Activated naive CD4-positive, alpha-beta T cell treated with anti-CD3 and anti-CD28 coated beads for 36 hours (primary cell): ENCODE measurements at regions not wholly inside any gene's neighbourhood (a gene's known extent, or its start where the extent isn't known, plus 50 kb on each side); places are given as distances from the start of the nearest gene placed in this dataset.

Experiments
- CTCF ChIA-PET: fragments of 350-600 bp; sonication (Branson Sonifier 250); formaldehyde crosslinking; loops from one replicate; lab custom pipeline; 2021; ENCODE audit warnings: antibody characterized with exemption; lab: Charles Lee
- DNase-seq: peaks from one replicate; pipeline ENCODE4 v3.0.0-alpha.2; 2020
- H3K27ac Mint-ChIP-seq: one replicate; pipeline ENCODE4 v1.8.0; 2021; ENCODE audit warnings: mild to moderate bottlenecking, mixed read lengths
- H3K27me3 Mint-ChIP-seq: one replicate; pipeline ENCODE4 v1.8.0; 2021; ENCODE audit warnings: low read depth, mixed read lengths
- H3K36me3 Mint-ChIP-seq: one replicate; pipeline ENCODE4 v1.8.0; 2021; ENCODE audit warnings: low read depth, mixed read lengths
- H3K4me1 Mint-ChIP-seq: one replicate; pipeline ENCODE4 v1.8.0; 2021; ENCODE audit warnings: low read depth, mixed read lengths
- H3K4me3 Mint-ChIP-seq: one replicate; pipeline ENCODE4 v1.8.0; 2021; ENCODE audit warnings: mild to moderate bottlenecking, moderate library complexity, mixed read lengths
- H3K9me3 Mint-ChIP-seq: one replicate; pipeline ENCODE4 v1.8.0; 2021; ENCODE audit warnings: mixed read lengths
- intact Hi-C: fragments of 100-400 bp; cut with micrococcal nuclease; formaldehyde crosslinking; loops from one replicate; pipeline ENCODE4 v1.15.1; 2023

DNA sequence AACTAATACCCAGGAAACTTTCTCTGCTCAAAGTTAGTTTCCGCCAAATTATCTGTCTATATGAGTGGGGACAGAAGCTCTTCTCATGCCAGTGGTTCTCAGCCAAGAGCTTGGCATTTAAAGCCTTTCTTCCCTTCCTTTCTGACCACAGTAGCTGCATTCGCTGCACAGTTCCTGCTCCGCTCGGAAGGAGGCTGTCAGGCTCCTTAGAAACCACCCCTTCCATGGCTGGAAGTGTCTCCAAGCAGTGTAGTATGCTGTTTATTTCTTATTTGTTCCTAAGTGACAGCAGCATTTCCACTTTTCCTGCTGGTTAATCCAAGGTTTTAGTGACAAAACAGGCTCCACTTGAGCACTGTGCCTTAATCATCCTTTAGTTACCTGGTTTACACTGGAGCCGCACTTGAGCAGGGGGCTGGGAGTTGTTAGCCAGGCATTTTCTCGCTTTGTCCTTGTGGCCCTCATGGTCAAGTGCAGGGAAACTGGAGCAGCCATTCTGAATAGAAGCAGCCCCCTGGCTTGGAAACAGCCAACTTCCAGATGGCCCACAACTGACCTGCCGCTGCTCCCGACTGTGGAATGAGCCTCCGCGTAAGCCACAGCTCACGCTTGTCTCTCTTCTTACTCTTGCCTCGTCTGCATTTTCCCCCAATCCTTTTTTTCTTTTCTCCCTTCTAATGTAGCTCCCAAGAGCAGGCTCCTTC lies 739.4 kb upstream of the TENM3 start:
- H3K4me1 Mint-ChIP-seq: no peaks in the 10 kb centered on the region
- DNase-seq: no peak
- H3K27me3 Mint-ChIP-seq: no peaks in the 10 kb centered on the region
- H3K9me3 Mint-ChIP-seq: no peaks in the 10 kb centered on the region
- no peak overlapping the region for H3K27ac Mint-ChIP-seq
- CTCF ChIA-PET: no interaction called here
- H3K36me3 Mint-ChIP-seq: no peaks in the 10 kb centered on the region
- intact Hi-C loops: no loop called here
- no peak overlapping the region for H3K4me3 Mint-ChIP-seq

DNA sequence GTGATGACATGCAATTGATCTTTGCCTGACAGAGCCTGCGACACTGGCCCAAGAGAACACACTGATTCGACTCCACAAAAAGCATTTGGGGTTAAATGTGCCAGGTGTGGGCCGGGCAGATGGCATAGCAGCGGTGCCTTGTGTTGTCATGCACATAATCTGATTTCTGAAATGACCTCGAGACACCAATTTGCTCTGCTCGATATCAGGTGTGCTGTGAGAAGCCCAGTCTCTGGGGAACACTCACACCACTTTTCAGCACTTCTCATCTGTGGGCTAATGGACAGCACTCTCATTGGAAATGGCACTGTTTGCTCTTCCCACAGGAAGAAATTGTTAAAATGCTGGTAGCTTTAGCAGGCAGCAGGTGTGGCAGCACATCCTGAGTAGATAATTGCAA lies 738.3 kb upstream of the TENM3 start:
- H3K27ac Mint-ChIP-seq: no peak overlapping the region
- no peaks in the 10 kb centered on the region for H3K36me3 Mint-ChIP-seq
- no peaks in the 10 kb centered on the region for H3K27me3 Mint-ChIP-seq
- CTCF ChIA-PET: no interaction called here
- no peak overlapping the region for H3K4me3 Mint-ChIP-seq
- intact Hi-C loops: no loop called here
- no peaks in the 10 kb centered on the region for H3K4me1 Mint-ChIP-seq
- H3K9me3 Mint-ChIP-seq: no peaks in the 10 kb centered on the region
- no peak for DNase-seq

DNA sequence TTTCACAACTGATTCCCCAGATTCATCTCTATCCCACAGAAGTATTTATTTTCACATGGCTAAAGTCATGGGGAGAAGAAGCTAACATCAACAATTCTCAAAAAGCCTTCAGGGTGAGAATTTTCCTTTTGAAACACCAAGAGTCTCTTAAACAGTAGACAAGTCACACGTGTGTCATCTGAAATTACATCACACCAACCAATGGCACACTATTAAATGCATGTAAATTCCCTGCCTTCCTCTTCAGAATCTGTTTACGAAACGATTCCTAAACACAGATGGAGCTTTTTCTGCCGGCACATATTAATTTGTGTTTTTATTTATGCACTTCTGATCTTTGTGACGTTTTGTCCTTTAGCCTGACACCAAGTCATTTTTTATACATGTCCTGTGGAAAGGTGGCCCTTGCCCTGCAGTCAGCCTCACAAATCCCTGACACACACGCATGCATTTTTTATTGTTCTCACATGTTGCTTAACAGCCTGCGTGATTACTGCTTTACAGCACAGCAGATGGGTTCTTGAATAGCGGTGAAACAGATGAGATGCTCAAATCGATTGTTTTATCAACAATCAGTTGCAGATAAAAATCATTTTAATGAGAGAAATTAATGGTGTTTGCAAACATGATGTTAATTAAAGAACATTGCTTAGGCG lies 735.9 kb upstream of the TENM3 start:
- no peaks in the 10 kb centered on the region for H3K36me3 Mint-ChIP-seq
- CTCF ChIA-PET: no interaction called here
- no peak overlapping the region for H3K27ac Mint-ChIP-seq
- no peaks in the 10 kb centered on the region for H3K9me3 Mint-ChIP-seq
- DNase-seq: no peak
- intact Hi-C loops: no loop called here
- no peaks in the 10 kb centered on the region for H3K4me1 Mint-ChIP-seq
- H3K27me3 Mint-ChIP-seq: no peaks in the 10 kb centered on the region
- no peak overlapping the region for H3K4me3 Mint-ChIP-seq

DNA sequence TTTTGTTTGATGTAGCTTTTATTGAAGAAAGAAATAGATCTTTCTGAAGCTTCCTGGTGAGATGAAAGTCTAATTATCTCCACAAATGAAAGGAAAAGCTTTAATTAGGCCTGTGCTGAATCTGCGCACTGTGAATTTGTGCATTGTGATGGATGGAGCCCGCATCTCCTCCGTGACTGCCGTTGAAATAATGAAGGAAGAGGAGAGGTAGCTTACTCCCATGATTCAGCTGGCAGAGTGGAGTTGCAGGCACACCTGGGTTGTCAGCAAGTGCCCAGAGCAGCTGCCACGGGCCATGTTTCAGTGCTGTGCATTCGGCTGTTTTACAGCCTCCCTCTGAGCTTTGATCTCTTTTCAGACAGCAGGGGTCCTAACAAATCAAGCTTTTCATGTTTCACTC lies 735.3 kb upstream of the TENM3 start:
- Mint-ChIP-seq H3K27me3 (no peaks in the 10 kb centered on the region), H3K4me1 (no peaks in the 10 kb centered on the region), H3K4me3 (no peak overlapping the region), H3K9me3 (no peaks in the 10 kb centered on the region), H3K36me3 (no peaks in the 10 kb centered on the region), H3K27ac (no peak overlapping the region)
- no peak for DNase-seq
- intact Hi-C loops: no loop called here
- CTCF ChIA-PET: no interaction called here

DNA sequence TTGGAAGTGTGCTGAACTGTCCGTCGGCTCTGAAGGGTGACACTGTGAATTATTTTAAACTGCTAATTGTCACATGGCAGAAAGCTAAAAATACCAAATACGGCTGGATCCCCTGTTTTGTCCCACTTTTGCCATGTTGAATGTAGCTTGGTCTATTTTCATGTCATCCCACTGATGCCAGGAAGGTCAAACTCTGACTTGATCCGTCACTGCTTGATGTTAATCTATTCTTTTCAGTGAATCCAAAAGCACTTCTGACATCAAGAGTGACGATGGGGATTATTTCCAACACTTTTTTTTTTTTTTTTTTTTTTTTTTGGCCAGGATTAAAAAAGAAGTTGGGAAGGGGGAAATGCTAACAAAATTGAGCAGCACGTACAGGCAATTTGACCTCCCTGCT lies 734.6 kb upstream of the TENM3 start:
- no peak for DNase-seq
- H3K27ac Mint-ChIP-seq: no peak overlapping the region
- no peaks in the 10 kb centered on the region for H3K4me1 Mint-ChIP-seq
- intact Hi-C loops: no loop called here
- H3K9me3 Mint-ChIP-seq: no peaks in the 10 kb centered on the region
- no peaks in the 10 kb centered on the region for H3K27me3 Mint-ChIP-seq
- H3K4me3 Mint-ChIP-seq: no peak overlapping the region
- CTCF ChIA-PET: no interaction called here
- no peaks in the 10 kb centered on the region for H3K36me3 Mint-ChIP-seq

DNA sequence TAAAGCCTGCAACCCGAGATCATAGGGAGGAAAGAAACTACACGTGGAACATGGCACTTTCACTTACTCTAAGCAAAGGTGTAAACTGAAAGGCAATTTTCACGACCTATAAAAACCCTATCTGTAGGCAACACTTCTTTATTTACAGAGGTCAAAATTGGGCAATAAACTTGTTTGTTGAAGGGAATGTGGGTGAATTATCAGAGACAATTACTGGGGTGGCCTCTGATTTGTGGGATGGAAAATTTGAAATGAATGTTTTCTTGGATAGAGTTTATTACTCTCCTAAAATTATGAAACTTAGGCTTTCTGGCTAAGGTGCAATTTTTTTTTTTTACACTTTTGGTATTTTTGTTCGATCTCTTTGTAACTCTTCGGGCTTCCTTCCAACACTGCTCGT lies 734.1 kb upstream of the TENM3 start:
- CTCF ChIA-PET: no interaction called here
- Mint-ChIP-seq H3K4me1 (no peaks in the 10 kb centered on the region), H3K27ac (no peak overlapping the region), H3K27me3 (no peaks in the 10 kb centered on the region), H3K9me3 (no peaks in the 10 kb centered on the region), H3K4me3 (no peak overlapping the region), H3K36me3 (no peaks in the 10 kb centered on the region)
- no peak for DNase-seq
- intact Hi-C loops: no loop called here

DNA sequence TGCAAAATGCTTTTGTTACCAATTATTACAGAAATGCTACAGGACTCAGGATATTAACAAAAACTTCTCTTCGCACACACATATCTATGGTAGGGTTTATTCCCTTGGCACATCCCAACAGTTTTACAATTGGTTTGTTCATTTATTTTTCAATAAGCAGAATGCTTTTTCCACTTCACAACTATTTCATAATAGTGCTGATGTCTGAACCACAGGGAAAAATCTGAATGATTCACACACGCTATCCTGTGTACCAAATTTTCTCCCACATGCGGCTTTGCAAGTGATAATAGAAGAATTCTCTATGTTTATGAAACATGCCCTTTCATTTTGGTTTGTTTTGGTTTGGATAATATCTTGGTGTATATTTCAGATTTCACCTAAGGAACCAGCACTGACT lies 725.7 kb upstream of the TENM3 start:
- no peak overlapping the region for H3K27ac Mint-ChIP-seq
- no peaks in the 10 kb centered on the region for H3K27me3 Mint-ChIP-seq
- peaks cover 2% of the 10 kb centered on the region for H3K9me3 Mint-ChIP-seq
- H3K4me3 Mint-ChIP-seq: no peak overlapping the region
- CTCF ChIA-PET: no interaction called here
- no peaks in the 10 kb centered on the region for H3K4me1 Mint-ChIP-seq
- intact Hi-C loops: no loop called here
- no peak for DNase-seq
- H3K36me3 Mint-ChIP-seq: no peaks in the 10 kb centered on the region

DNA sequence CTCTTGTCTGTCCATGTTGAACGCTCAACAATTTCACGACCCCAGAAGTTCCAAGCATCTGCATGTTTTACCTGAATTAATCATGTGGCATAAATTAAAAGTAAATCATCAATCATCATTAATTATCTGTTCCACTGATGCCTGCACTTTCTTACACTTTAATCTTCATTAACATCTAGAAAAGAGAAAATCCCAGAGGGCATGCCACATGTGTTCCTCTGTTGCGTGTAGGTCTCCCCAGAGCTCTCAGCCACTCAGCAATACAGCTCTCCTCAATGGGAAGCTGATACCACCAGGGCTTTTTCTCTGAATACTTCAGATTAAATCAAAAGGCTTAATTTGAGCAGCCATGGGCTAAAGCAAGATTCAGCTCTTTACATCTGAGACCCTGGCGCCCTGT lies 722.4 kb upstream of the TENM3 start:
- Mint-ChIP-seq H3K36me3 (no peaks in the 10 kb centered on the region), H3K27ac (no peak overlapping the region), H3K4me3 (no peak overlapping the region), H3K27me3 (no peaks in the 10 kb centered on the region), H3K9me3 (no peaks in the 10 kb centered on the region), H3K4me1 (no peaks in the 10 kb centered on the region)
- DNase-seq: no peak
- CTCF ChIA-PET: no interaction called here
- intact Hi-C loops: no loop called here

DNA sequence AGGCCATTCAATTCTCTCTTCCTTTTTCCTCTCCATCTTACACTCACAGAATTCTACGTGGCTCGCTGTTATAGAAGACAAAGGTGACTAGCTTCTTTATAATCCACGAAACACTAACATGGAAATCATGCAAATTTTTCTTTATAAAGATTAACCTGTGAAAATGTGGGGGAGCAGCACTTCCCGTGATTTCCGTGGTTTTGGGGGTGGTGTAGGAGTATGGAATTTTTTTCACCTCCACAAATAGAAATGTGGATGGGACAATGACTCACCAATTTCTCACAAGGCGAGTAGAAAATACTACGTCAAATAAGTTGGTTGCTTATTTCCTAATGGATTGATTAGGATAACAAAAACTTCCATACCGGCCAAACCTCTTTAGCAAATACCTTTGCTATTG lies 719.2 kb upstream of the TENM3 start:
- CTCF ChIA-PET: no interaction called here
- Mint-ChIP-seq H3K36me3 (no peaks in the 10 kb centered on the region), H3K4me3 (no peak overlapping the region), H3K27ac (no peak overlapping the region), H3K9me3 (no peaks in the 10 kb centered on the region), H3K4me1 (no peaks in the 10 kb centered on the region), H3K27me3 (peaks cover under 1% of the 10 kb centered on the region)
- DNase-seq: no peak
- intact Hi-C loops: no loop called here

DNA sequence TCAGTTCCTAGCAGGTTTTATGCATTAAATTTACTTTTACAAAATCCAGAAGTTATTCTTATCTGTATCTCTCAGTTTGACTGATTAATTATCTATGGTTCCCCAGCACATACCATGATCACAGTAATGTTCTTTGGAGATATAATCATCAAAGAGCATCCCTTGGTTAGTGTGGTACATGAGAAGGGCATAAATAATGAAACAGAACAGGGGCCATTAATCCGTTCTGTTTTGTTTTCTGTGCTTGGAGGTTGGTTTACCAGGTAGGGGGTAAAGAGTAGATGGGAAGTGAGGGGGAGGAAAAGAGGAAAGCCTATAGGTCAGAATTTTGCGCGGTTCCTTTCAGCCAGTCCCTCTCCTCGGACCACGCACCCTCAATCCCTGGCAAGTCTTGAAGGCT lies 718.7 kb upstream of the TENM3 start:
- CTCF ChIA-PET: no interaction called here
- H3K9me3 Mint-ChIP-seq: no peaks in the 10 kb centered on the region
- no peaks in the 10 kb centered on the region for H3K4me1 Mint-ChIP-seq
- H3K4me3 Mint-ChIP-seq: no peak overlapping the region
- peaks cover 2% of the 10 kb centered on the region for H3K27me3 Mint-ChIP-seq
- H3K36me3 Mint-ChIP-seq: no peaks in the 10 kb centered on the region
- no peak for DNase-seq
- intact Hi-C loops: no loop called here
- no peak overlapping the region for H3K27ac Mint-ChIP-seq

DNA sequence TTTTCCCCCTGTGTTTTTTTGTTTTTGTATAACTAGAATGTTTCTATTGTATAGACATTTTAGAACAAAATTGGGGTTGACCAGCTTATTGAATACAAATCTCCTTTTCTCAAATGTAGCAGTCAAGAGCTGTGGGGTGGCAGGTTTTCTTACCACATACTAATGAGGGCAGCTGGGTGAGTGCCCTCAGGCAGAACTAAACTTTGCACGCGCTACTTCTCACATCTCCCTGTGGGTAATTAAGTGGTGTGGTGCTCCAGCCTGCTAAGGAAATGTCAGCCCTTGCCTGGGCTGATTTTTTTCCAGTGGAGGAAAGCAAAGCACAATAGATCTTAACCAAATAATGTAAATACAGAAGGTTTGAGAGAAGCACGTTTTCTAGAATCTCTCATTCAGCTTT lies 717.6 kb upstream of the TENM3 start:
- Mint-ChIP-seq H3K9me3 (no peaks in the 10 kb centered on the region), H3K36me3 (no peaks in the 10 kb centered on the region), H3K4me1 (no peaks in the 10 kb centered on the region), H3K4me3 (no peak overlapping the region), H3K27ac (no peak overlapping the region), H3K27me3 (peaks cover 2% of the 10 kb centered on the region)
- intact Hi-C loops: loop anchor here (5.0 kb wide), 1 partner anchor 223 kb away; no protein-coding TSS in a partner anchor
- CTCF ChIA-PET: interaction anchor here (1.4 kb wide), 1 partner anchor 382 kb away, joined by 3 read pairs; no protein-coding TSS in a partner anchor
- DNase-seq: no peak

DNA sequence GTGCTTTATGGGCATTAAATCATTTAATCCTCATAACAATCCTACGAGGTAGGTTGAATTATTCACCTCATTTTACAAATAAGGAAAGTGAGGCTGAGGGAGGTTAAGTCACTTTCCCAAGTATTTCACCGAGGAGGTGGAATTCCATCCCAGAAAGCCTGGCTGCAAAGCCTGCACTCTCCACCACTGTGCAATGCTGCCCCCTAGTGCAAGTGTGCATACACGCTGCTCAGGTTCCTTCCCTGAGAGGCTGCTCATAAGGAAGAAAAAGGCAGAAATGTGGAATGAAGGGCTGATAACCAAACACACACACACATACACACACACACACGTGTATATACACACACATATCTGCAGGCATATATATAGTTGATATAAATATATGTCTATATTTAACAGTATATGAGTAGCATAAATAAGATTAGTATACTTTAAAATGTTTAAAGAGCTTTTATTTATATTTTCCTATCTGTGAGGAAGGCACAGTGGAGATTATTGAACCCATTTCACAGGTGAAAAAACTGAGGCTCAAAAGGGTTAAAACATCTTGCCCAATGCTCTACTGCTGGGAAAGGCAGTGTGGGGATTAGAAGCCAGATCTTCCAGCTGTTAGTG lies 714.5 kb upstream of the TENM3 start:
- H3K36me3 Mint-ChIP-seq: no peaks in the 10 kb centered on the region
- intact Hi-C loops: loop anchor here (1.0 to 5.0 kb wide), 3 partner anchors 226 to 864 kb away; no protein-coding TSS in a partner anchor
- no peaks in the 10 kb centered on the region for H3K9me3 Mint-ChIP-seq
- CTCF ChIA-PET: interaction anchor here (0.6 to 2.7 kb wide), 8 partner anchors 9 to 710 kb away, joined by 3 to 26 read pairs (median 3); no protein-coding TSS in a partner anchor
- H3K27ac Mint-ChIP-seq: no peak overlapping the region
- no peak overlapping the region for H3K4me3 Mint-ChIP-seq
- H3K27me3 Mint-ChIP-seq: peaks cover 2% of the 10 kb centered on the region
- DNase-seq: peak; percentile 46
- H3K4me1 Mint-ChIP-seq: no peaks in the 10 kb centered on the region
